Hematopoietic multipotent progenitor cell treated with erythropoietin and hydrocortisone succinate and interleukin-3 and kit ligand, for 15 days (in vitro differentiated cells): ENCODE measurements at regions not wholly inside any gene's neighbourhood (a gene's known extent, or its start where the extent isn't known, plus 50 kb on each side); places are given as distances from the start of the nearest gene placed in this dataset.
"Not testable (repeated sequence)": the region's sequence is repeated elsewhere in the genome, so short reads cannot be mapped to it uniquely, and the experiment has no call there.

Experiments used
- DNase-seq: peaks from one replicate; pipeline ENCODE4 v3.0.0-alpha.2; 2015; ENCODE audit warnings: low spot score

DNA sequence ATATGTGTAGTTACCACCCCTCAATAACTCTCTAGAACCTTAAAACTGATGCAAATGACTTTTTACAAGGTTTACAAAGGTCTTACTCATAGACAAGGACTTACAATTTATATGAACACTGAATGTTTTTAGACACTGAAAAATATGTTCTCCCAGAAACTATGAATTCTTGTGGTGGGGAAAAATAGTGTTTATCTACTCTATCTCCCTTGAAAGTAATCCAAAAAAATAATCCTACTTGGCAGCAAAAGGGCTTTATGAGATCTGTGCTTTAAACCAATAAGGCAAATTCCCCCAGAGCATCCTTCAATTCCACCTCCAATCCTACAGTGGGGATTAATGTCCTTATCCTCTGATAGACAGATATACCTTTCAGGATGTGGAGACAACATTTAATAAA is 1984.1 kb upstream of the RAG2 start:
- no peak for DNase-seq

DNA sequence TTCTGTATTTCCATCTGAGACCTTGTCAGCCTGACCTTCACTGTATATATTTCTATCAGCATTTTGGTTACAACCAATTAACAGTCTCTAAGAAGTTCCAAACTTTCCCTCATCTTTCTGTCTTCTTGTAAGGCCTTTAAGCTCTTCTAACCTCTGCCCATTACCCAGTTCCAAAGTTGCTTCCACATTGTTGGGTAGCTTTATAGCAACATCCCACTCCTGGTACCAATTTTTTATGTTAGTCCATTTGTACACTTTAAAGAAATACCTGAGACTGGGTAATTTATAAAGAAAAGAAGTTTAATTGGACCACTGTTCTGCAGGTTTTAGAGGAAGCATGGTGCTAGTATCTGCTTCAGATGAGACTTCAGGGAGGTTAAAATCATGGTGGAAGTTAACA is 1979.7 kb upstream of the RAG2 start:
- DNase-seq = no peak

DNA sequence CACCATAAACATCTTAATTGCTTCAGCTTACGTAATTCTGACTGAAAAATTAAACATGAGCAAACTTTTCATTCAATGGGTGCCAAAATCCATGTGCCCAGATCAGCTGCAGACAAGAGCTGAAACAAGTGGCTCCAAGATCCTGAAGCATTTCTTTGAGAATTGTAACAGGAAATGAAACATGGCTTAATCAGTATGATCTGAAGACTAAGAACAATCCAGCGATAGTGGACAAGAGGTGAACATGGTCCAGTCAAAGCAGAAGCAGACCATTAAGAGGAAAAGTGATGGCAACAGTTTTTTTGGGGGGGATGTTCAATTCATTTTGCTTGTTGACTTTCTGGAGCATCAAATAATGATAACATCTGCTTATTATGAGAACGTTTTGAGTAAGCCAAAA is 1964.5 kb upstream of the RAG2 start:
- no peak for DNase-seq

DNA sequence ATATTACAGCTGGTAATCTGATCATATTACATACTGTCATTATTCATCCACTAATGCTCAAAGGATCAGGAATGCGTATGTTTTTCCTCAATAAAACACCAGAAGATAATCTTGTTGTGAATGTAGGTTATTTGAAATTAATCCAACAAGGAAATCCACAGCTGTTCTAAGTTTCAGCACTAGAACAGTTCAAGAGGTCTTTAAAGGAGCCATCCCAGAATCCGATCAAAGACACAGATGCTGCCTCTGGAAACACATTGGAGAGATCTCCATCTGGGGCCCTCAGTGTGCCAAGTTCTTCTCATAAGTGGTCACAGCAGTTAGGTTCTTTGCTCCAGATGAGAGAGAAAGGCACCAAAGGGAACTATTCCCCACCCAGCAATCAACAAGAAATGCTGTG is 1955.1 kb upstream of the RAG2 start:
- no peak for DNase-seq

DNA sequence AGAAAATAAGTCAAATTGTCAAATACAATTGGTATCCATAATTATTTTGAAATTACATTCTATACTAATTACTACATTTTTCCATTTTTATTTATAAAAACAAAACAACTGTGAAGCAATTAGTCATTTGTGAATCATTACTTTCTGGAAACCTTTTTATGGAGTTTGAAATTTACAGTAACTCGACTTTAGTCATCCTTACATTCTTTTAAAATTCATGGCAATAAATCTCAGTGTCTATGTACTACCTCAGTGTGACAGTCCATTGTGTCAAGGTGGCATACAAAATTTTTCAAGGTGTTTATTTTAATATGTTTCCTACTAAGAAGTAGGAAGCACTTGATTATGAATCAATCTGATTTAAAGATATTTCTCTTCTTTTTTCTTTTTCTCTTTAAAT is 1949.4 kb upstream of the RAG2 start:
- no peak for DNase-seq

DNA sequence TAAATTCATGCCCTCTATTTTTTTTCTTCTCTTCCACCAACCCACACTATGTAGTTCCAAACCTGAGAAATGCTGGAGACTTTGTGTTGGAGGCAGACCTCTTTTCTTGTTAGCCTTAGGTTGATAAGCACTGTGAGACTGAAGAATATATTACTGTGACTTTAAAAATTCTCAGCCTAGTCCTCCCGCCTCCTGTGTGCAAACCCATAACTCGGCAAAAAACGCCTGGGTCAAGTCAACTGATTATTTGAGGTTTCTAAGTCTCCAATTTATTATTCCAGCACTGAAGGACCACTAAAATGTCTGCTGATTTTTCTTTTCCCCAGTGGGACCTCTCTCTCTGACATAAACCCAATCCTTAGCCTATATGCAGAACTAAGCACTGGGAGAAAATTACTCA is 1946.0 kb upstream of the RAG2 start:
- no peak for DNase-seq

DNA sequence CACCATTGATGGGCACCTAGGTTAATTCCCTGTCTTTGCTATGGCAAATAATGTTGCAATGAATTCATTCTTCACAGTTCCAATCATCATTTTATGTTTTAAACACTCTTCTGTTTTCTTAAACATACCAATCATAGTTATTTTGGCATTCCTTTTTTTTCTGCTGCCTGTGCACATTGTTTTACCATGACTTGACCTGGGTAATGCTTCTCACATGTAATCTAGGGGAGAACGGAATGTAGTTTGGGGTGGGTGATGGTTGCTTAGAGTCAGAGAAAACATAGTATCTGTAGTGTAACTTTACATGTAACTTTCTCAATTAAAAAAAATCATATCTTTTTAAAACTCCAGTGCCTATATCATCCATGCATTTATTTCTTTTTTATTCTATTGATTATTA is 1945.3 kb upstream of the RAG2 start:
- DNase-seq = no peak

DNA sequence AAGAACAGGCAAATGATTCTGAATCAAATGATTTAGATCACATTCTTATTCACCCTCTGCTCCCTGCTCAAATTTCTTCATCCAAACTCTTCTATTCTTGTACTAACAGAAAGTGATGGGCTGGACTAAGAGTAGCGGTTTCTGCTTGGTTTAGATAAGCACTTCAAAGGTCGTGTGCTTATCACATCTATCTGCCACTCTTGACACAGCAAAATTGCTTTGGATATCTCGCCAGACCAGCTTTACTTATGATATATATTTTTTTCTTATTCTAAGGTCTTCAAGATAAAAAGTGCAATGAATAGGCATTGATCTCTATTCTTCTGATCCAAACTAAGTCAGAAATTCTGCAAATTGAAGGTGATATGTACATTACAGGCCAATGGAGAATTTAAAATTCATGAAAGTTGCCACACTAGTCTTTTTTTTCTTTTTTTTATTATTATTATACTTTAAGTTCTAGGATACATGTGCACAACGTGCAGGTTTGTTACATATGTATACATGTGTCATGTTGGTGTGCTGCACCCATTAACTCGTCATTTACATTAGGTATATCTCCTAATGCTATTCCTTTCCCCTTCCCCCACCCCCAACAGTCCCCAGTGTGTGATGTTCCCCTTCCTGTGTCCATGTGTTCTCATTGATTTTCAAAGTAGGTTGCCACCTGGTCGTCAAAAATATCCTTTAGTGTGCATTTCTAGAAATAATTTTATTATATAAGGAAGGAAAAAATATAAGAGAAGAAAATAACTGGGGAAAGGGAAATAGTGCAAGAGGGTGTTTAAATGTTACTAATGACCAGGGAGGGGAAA is 1941.0 kb upstream of the RAG2 start:
- peak; percentile 78 for DNase-seq

DNA sequence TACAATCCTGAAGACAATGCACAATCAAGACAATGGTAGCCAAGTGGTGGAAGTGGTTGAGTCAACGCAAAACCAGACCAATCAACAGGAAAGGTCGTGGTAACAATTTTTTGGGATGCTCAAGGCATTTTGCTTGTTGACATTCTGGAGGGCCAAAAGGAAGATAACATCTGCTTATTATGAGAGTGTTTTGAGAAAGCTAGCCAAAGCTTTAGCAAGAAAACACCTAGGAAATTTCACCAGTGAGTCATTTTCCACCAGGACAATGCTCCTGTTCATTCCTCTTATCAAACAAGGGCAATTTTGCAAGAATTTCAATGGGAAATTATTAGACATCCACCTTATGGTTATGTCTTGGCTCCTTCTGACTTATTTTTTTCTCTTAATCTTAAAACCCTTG is 1932.2 kb upstream of the RAG2 start:
- DNase-seq = no peak

DNA sequence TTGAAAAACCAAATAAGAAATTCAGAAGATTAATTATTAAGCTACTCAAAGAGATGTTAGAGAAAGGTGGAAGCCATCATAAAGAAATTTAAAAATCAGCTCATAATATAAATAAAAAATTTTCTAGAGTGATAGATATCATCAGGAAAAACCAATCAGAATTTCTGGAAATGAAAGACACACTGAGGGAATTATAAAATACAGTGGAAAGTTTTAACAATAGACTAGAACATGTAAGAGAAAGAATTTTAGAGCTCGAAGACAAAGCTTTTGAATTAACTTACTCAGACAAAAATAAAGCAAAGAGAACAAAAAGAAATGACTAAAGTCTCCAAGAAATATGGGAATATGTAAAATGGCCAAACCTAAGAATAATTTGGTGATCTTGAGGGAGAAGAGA is 1926.9 kb upstream of the RAG2 start:
- no peak for DNase-seq

DNA sequence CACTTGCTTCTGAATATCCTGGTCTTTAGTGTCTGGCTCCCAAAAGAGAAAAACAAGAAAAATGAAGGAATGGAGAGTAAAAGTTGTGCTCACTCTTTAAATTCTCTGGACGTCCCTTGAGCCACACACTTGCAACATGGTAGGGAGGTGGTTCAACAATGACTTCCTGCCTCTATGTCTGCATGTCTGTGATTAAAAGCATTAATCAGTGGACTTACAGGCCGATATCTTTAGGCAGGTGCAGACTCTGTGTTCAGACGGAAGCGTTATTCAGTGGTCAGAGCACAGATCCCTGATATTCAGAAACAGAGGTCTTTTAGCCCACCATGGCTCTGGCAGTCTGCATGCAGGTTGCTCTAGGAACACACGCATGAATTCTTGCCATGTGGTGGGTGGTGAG is 1920.0 kb upstream of the RAG2 start:
- DNase-seq = no peak

DNA sequence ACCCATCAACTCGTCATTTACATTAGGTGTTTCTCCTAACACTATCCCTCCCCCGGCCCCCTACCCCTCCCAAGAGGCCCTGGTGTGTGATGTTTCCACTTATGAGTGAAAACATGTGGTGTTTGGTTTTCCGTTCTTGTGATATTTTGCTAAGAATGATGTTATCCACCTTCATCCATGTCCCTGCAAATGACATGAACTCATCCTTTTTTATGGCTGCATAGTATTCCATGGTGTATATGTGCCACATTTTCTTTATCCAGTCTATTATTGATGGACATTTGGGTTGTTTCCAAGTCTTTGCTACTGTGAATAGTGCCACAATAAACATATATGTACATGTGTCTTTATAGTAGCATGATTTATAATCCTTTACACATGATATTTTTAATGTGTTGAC is 1914.8 kb upstream of the RAG2 start:
- DNase-seq = not testable (repeated sequence)

DNA sequence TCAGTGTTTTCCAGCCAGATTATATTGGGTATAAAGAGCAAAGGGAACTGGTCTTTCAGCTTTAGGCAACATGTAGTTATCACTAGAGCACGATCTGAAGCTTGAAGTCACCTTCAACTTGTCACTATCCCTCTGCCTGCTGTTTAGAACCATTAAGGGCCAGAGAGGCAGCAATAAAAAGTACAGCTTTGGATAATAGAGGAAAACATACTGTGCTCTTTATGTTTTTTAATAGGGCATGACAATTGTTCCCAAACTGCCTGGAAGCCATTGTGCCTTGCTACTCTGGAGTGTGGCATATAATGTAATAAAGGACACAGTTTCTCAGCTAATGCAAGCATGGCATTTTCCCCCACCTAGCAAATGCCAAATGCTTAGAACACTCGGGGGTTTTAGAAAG is 1912.0 kb upstream of the RAG2 start:
- no peak for DNase-seq

DNA sequence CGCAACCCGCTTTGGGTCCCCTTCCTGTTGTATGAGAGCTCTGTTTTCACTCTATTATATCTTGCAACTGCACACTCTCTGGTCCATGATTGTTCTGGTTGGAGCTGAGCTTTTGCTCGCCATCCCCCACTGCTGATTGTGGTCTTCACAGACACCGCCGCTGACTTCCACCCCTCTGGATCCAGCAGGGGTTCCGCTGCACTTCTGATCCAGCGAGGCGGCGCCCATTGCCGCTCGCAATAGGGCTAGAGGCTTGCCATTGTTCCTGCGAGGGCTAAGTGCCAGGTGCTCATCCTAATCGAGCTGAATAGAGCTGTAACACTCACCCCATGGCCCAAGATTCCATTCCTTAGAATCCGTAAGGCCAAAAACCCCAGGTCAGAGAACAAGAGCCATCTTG is 1905.8 kb upstream of the RAG2 start:
- no peak for DNase-seq

DNA sequence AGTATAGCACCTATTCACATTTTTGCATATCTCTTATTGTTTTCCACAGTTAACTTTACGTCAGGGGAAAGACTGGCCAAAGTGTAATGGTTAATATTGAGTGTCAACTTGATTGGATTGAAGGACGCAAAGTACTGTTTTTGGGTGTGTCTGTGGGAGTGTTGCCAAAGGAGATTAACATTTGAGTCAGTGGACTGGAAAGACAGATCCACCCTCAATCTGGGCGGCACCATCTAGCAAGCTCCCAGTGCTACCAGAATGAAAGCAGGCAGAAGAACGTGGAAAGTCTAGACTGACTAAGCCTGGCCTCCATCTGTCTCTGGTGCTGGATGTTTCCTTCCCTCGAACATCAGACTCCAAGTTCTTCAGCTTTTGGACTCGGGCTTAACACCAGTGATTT is 1900.7 kb upstream of the RAG2 start:
- DNase-seq = peak; percentile 60

DNA sequence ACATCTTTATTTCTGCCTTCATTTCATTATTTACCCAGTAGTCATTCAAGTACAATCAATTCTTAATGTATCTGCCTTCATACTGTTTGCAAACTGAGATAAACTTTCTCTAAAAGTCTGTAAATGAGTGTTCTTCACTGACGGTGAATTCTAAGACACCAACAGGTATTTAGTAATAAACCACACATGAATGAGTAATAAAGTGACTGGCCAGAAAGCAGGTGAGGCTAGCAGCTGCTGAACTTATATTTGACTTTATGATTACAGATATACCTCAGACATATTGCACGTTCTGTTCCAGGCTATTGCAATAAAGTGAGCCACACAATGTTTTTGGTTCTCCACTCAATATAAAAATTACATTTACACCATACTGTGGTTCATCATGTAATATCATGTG is 1894.0 kb upstream of the RAG2 start:
- no peak for DNase-seq

DNA sequence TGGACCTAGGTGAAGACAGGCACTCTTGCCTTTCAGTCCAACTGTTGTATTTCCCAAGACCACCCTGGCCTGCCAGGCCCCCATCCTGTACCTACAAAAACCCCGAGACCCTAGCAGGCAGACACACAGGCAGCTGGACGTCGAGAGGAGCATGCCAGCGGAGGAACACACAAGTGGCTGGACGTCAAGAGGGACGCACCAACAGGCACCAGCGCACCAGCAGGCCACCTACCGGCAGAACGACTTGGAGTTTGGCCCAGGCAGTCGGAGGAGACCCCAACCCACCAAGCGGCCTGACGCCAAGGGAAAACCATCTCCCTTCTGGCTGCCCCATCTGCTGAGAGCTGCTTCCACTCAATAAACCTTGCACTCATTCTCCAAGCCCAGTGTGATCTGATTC is 1883.4 kb upstream of the RAG2 start:
- DNase-seq = no peak

DNA sequence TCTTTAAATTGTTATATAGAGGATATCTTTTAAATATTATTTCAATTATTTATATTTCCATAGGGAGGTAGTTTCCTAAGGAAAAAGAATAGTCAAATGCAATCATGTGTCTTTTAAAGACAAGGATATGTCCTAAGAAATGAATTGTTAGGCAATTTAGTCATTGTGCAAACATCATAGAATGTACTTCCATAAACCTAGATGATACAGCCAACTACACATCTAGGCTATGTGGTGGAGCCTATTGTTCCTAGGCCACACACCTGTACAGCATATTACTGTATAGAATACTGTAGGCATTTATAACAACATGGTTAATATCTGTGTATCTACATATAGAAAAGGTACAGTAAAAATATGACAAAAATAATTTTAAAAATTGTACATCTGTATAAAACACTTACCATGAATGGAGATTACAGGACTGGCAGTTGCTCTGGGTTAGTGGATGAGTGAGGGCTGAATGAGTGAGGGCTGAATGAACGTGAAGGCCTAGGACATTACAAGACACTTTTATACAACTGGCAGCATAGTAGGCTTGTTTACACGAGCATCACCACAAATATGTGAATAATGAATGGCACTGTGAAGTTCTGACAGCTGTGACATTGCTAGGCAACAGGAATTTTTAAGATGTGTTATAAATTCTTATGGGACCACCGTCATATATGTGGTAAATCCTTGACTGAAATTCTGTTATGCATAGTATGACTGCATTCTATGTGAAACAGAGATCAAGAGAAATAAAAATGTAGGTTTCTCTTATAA is 1879.0 kb upstream of the RAG2 start:
- DNase-seq = no peak

DNA sequence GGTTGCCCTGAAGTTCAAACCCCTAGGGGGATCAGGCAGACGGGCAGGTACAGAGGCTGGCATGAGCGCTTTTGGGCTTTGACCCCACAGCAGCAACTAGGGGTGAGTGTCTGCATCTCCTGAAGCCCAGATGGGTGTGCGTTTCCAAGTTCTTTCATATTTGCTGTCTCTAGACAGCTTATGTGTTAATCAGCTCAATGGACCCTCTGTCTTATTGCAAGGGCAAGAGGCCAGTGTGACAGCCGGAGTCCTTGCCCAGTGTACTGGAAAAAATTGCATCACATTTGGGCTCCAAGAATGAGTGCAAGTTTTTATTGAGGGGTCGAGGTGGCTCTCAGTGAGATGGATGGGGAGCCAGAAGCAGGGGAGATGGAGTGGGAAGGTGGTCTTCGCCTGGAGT is 1863.7 kb upstream of the RAG2 start:
- DNase-seq = no peak

DNA sequence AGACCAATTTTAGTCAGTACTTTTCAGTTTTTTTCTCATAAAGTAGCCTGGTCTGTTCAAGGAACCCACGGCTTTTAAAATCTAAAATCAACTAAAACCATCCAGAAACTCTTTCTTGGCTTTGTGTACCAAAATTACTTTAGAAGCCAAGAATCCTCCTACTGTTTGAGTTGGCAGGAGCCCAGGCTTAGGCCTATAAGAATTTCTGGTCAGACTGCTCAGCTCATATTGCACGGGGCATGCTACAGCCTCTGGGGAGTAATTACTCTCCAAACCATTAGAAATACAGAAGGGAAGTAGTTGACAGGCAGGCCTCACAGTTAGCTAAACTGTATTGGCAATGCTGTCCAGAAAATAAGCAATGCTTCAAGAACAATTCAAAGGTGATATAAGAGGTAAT is 1862.9 kb upstream of the RAG2 start:
- no peak for DNase-seq

DNA sequence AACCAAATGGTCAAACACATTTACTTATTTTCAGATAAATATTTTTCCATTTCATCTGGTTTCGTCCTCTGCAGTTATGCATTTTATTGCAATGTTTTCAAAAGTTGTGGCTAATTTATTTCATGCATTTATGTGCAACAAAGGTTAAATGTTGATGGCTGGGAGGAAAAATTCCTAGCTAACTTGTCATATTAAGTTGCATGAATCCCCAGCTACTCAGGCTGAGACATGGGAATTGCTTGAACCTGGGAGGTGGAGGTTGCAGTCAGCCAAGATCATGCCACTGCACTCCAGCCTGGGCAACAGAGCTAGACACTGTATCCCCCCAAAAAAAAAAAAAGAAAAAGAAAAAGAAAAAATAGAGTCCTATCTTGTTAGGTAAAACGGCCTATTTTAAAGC is 1862.4 kb upstream of the RAG2 start:
- no peak for DNase-seq

DNA sequence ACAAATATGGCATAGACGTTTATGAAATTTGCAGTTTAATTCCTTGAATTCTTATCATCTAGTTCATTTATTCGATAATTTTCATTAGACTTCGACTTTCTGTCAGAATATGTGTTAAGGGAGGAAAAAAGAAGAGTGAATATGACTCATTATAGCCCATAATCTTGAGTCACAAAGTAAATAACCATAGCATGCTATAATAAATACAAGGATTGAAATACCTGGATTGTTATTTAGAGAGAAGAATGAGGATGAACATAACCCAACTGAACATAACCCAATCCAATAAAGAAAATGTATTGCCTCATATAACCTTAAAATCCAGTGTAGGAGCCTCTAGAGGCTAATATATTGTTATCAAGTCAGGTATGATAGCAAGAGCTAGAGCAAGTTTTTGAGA is 1858.3 kb upstream of the RAG2 start:
- DNase-seq = no peak

DNA sequence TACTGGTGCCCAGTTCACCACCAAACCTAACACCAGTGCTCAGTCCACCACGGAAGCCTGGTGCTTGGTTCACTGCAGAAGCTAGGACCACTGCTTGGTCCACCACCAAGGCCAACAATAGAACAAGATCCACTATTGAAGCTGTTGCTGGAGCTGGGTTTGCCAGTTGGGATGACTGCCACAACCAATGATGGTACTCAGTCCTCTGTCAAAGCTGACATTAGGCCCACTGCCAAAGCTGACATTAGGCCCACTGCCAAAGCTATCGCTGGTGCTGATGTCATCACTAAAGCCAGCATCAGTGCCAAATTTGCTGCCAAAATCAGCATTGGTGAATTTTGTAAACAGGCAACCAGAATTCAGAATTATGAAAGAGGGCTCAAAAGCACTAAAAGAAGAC is 1850.2 kb upstream of the RAG2 start:
- peak; percentile 49 for DNase-seq

DNA sequence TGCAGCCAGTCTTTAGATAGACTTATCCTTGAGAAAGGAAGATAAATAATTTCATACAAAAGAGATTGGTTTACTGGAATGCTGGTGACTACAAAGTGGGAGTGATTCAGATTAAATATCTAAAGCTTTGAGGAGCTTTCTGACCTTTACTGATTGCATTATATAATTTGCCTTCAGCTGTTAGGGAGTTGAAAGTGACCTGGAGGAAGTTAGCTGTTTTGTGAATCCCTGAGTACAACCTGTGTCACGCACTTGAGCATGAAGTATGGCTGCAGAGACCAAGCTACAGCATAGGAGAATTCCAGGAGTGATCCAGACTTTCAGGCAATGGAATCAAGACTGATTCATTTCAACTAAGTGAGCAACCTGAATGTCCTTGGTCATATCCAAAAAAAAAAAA is 1848.3 kb upstream of the RAG2 start:
- no peak for DNase-seq
